GM12878 (cell line): ENCODE measurements at regions not wholly inside any gene's neighbourhood (a gene's known extent, or its start where the extent isn't known, plus 50 kb on each side); places are given as distances from the start of the nearest gene placed in this dataset.

ENCODE experiments used
- ATAC-seq: fragments of 200-7000 bp; cut with Tn5 transposase; 3 replicates; pipeline ENCODE4 v1.9.1; 2020; ENCODE audit warnings: mild to moderate bottlenecking, moderate library complexity
- BruUV-seq: library from RNA; stranded (reverse); fragments of 400-500 nt; replicated peaks from 2 replicates; lab custom pipeline; 2021; lab: Mats Ljungman, UMichigan
- CTCF ChIA-PET: fragments of 300-600 bp; sonication (Branson Sonifier 250); formaldehyde crosslinking; extraction: SDS; loops from one replicate; lab custom pipeline; 2021; ENCODE audit warnings: inconsistent platforms; lab: Yijun Ruan, JAX
- POLR2A ChIA-PET: fragments of 350-600 bp; formaldehyde crosslinking; extraction: SDS; loops from one replicate; lab custom pipeline; 2021; ENCODE audit warnings: inconsistent platforms; lab: Charles Lee
- RAD21 ChIA-PET: fragments of 300-600 bp; sonication (Branson Sonifier 250); formaldehyde crosslinking; loops from one replicate; lab custom pipeline; 2023; ENCODE audit warnings: antibody characterized with exemption; ENCODE audit not compliant: unreplicated experiment; lab: Charles Lee
- SMC1A ChIA-PET: fragments of 300-600 bp; sonication (Branson Sonifier 250); formaldehyde crosslinking; loops from one replicate; lab custom pipeline; 2023; ENCODE audit not compliant: unreplicated experiment, uncharacterized antibody; lab: Charles Lee
- DNase-seq: peaks from one replicate; pipeline ENCODE4 v3.0.0-alpha.2; 2011; ENCODE audit warnings: low read depth, low spot score
- FAIRE-seq: peaks from 3 replicates; lab custom pipeline; 2011; peaks lifted over from hg19 to GRCh38; lab: Jason Lieb, UNC
- H2AFZ ChIP-seq: 2 replicates; pipeline ENCODE4 v1.6.0; 2011; ENCODE audit warnings: low read depth, low read length, control low read depth; ENCODE audit not compliant: control insufficient read depth
- H3K27ac ChIP-seq: 2 replicates; pipeline ENCODE4 v1.5.1; 2011; ENCODE audit warnings: control low read depth; ENCODE audit not compliant: control insufficient read depth, insufficient read depth
- H3K27me3 ChIP-seq, 2 experiments: replicated peaks in 1 of 2; 2 replicates each; pipeline versions ENCODE4 v1.6.0 to v1.6.1; 2011; ENCODE audit warnings: low read length in 1 of 2; ENCODE audit not compliant: control insufficient read depth in 2 of 2, insufficient read depth in 2 of 2
- H3K36me3 ChIP-seq, 2 experiments: 2 replicates each; pipeline ENCODE4 v1.5.1; 2011; ENCODE audit warnings: low read length in 1 of 2; ENCODE audit not compliant: control insufficient read depth in 2 of 2, insufficient read depth in 2 of 2
- H3K4me1 ChIP-seq: 2 replicates; pipeline ENCODE4 v1.6.1; 2011; ENCODE audit warnings: mild to moderate bottlenecking, low read length, moderate library complexity, mixed read lengths; ENCODE audit not compliant: control insufficient read depth, insufficient read depth
- H3K4me2 ChIP-seq: 2 replicates; pipeline ENCODE4 v1.6.0; 2011; ENCODE audit warnings: control low read depth; ENCODE audit not compliant: control insufficient read depth, insufficient read depth
- H3K4me3 ChIP-seq: fragments of 200-600 bp; sonication (generic); 2 replicates; pipeline ENCODE4 v1.5.1; 2016
- H3K79me2 ChIP-seq: 2 replicates; pipeline ENCODE4 v1.6.0; 2011; ENCODE audit warnings: low read length; ENCODE audit not compliant: control insufficient read depth, insufficient read depth
- H3K9ac ChIP-seq: 2 replicates; pipeline ENCODE4 v1.8.0; 2011; ENCODE audit warnings: low read length, control low read depth, mixed read lengths; ENCODE audit not compliant: control insufficient read depth, insufficient read depth
- H3K9me3 ChIP-seq: replicated peaks from 3 replicates; pipeline ENCODE4 v1.5.1; 2011; ENCODE audit warnings: mild to moderate bottlenecking, low read length; ENCODE audit not compliant: control insufficient read depth, insufficient read depth
- H4K20me1 ChIP-seq: 2 replicates; pipeline ENCODE4 v1.6.0; 2011; ENCODE audit not compliant: control insufficient read depth, insufficient read depth
- CBX5 ChIP-seq: sonication (generic); IDR thresholded peaks from 2 replicates; pipeline ENCODE4 v1.6.1; 2016; ENCODE audit warnings: low read depth, moderate library complexity, mild to moderate bottlenecking, inconsistent platforms
- CHD4 ChIP-seq: fragments of 200-600 bp; sonication (generic); IDR thresholded peaks from 2 replicates; pipeline ENCODE4 v1.6.1; 2016; ENCODE audit warnings: mild to moderate bottlenecking
- E4F1 ChIP-seq: fragments of 450-650 bp; IDR thresholded peaks from 2 replicates; pipeline ENCODE4 v1.6.1; 2018; ENCODE audit warnings: borderline replicate concordance, mild to moderate bottlenecking; ENCODE audit not compliant: partially characterized antibody
- GABPA ChIP-seq: IDR thresholded peaks from 2 replicates; pipeline ENCODE4 v1.6.1; 2014; ENCODE audit warnings: antibody characterized with exemption, low read depth, mild to moderate bottlenecking, inconsistent platforms
- RFX5 ChIP-seq: IDR thresholded peaks from 2 replicates; pipeline ENCODE4 v1.6.1; 2011; ENCODE audit warnings: low read depth, low read length, improper control_type of control experiment
- ZZZ3 ChIP-seq: IDR thresholded peaks from 2 replicates; pipeline ENCODE4 v1.6.1; 2011; ENCODE audit warnings: low read depth; ENCODE audit not compliant: control insufficient read depth, insufficient read length
- WGBS: methylation state at CpG from one replicate; pipeline ENCODE4 v1.1.6; 2016; ENCODE audit warnings: low lambda C conversion rate; ENCODE audit not compliant: insufficient replicate concordance, insufficient coverage; ENCODE audit errors: missing lambda C conversion rate; 5-methylcytosine and 5-hydroxymethylcytosine counted together
- in situ Hi-C: fragments of 300-500 bp; cut with MboI; formaldehyde crosslinking; loops from 9 replicates; pipeline ENCODE4 v1.14.3; 2018; ENCODE audit warnings: mixed read lengths
- intact Hi-C: fragments of 100-400 bp; cut with micrococcal nuclease; formaldehyde crosslinking; loops from one replicate; pipeline ENCODE4 v1.14.2; 2022; ENCODE audit not compliant: unreplicated experiment
- TF ChIP-seq, protein P1 (sequence below): fragments of 450-650 bp; IDR thresholded peaks from 2 replicates; pipeline ENCODE4 v1.6.1; 2018; ENCODE audit warnings: mild to moderate bottlenecking, low read depth, moderate library complexity; ENCODE audit not compliant: partially characterized antibody
- TF ChIP-seq, protein P2 (sequence below): fragments of 450-650 bp; IDR thresholded peaks from 2 replicates; pipeline ENCODE4 v1.6.1; 2017; ENCODE audit warnings: mild to moderate bottlenecking, moderate library complexity
- TF ChIP-seq, protein P3 (sequence below): fragments of 450-650 bp; IDR thresholded peaks from 2 replicates; pipeline ENCODE4 v1.6.1; 2016; ENCODE audit warnings: mild to moderate bottlenecking

GRCh38 chr21:18549214-18549905 is 145.8 kb upstream of the TMPRSS15 start:
- no peak for FAIRE-seq
- WGBS: 10% methylated on average over 4 of the region's 4 CpGs
- H3K27ac ChIP-seq: no peak overlapping the region
- H3K27me3 ChIP-seq: no peaks in the 10 kb centered on the region
- no peak overlapping the region for H3K4me2 ChIP-seq
- no peak for TF ChIP-seq CBX5
- no peak for TF ChIP-seq CHD4
- no peak for TF ChIP-seq E4F1
- TF ChIP-seq, protein P1, sequence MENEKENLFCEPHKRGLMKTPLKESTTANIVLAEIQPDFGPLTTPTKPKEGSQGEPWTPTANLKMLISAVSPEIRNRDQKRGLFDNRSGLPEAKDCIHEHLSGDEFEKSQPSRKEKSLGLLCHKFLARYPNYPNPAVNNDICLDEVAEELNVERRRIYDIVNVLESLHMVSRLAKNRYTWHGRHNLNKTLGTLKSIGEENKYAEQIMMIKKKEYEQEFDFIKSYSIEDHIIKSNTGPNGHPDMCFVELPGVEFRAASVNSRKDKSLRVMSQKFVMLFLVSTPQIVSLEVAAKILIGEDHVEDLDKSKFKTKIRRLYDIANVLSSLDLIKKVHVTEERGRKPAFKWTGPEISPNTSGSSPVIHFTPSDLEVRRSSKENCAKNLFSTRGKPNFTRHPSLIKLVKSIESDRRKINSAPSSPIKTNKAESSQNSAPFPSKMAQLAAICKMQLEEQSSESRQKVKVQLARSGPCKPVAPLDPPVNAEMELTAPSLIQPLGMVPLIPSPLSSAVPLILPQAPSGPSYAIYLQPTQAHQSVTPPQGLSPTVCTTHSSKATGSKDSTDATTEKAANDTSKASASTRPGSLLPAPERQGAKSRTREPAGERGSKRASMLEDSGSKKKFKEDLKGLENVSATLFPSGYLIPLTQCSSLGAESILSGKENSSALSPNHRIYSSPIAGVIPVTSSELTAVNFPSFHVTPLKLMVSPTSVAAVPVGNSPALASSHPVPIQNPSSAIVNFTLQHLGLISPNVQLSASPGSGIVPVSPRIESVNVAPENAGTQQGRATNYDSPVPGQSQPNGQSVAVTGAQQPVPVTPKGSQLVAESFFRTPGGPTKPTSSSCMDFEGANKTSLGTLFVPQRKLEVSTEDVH: no peak
- TF ChIP-seq, protein P2, sequence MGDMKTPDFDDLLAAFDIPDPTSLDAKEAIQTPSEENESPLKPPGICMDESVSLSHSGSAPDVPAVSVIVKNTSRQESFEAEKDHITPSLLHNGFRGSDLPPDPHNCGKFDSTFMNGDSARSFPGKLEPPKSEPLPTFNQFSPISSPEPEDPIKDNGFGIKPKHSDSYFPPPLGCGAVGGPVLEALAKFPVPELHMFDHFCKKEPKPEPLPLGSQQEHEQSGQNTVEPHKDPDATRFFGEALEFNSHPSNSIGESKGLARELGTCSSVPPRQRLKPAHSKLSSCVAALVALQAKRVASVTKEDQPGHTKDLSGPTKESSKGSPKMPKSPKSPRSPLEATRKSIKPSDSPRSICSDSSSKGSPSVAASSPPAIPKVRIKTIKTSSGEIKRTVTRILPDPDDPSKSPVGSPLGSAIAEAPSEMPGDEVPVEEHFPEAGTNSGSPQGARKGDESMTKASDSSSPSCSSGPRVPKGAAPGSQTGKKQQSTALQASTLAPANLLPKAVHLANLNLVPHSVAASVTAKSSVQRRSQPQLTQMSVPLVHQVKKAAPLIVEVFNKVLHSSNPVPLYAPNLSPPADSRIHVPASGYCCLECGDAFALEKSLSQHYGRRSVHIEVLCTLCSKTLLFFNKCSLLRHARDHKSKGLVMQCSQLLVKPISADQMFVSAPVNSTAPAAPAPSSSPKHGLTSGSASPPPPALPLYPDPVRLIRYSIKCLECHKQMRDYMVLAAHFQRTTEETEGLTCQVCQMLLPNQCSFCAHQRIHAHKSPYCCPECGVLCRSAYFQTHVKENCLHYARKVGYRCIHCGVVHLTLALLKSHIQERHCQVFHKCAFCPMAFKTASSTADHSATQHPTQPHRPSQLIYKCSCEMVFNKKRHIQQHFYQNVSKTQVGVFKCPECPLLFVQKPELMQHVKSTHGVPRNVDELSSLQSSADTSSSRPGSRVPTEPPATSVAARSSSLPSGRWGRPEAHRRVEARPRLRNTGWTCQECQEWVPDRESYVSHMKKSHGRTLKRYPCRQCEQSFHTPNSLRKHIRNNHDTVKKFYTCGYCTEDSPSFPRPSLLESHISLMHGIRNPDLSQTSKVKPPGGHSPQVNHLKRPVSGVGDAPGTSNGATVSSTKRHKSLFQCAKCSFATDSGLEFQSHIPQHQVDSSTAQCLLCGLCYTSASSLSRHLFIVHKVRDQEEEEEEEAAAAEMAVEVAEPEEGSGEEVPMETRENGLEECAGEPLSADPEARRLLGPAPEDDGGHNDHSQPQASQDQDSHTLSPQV: no peak
- no peak for TF ChIP-seq GABPA
- TF ChIP-seq RFX5: no peak
- TF ChIP-seq ZZZ3: no peak
- TF ChIP-seq, protein P3, sequence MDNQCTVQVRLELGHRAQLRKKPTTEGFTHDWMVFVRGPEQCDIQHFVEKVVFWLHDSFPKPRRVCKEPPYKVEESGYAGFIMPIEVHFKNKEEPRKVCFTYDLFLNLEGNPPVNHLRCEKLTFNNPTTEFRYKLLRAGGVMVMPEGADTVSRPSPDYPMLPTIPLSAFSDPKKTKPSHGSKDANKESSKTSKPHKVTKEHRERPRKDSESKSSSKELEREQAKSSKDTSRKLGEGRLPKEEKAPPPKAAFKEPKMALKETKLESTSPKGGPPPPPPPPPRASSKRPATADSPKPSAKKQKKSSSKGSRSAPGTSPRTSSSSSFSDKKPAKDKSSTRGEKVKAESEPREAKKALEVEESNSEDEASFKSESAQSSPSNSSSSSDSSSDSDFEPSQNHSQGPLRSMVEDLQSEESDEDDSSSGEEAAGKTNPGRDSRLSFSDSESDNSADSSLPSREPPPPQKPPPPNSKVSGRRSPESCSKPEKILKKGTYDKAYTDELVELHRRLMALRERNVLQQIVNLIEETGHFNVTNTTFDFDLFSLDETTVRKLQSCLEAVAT: no peak
- no peaks in the 10 kb centered on the region for H3K79me2 ChIP-seq
- no peak for DNase-seq
- no TSS peak for BruUV-seq
- ATAC-seq: no peak
- RAD21 ChIA-PET: no interaction called here
- no peak overlapping the region for H2AFZ ChIP-seq
- H3K9ac ChIP-seq: no peak overlapping the region
- H4K20me1 ChIP-seq: no peaks in the 10 kb centered on the region
- SMC1A ChIA-PET: no interaction called here
- intact Hi-C loops (no loop called here), in situ Hi-C loops (no loop called here)
- POLR2A ChIA-PET: no interaction called here
- CTCF ChIA-PET: interaction anchor here (1.2 kb wide), 1 partner anchor 29 kb away, joined by 3 read pairs; no protein-coding TSS in a partner anchor
- no peaks in the 10 kb centered on the region for H3K36me3 ChIP-seq
- H3K4me3 ChIP-seq: no peak overlapping the region
- no peaks in the 10 kb centered on the region for H3K9me3 ChIP-seq
- H3K4me1 ChIP-seq: no peaks in the 10 kb centered on the region
